HepG2 (cell line): ENCODE measurements at regions not wholly inside any gene's neighbourhood (a gene's known extent, or its start where the extent isn't known, plus 50 kb on each side); places are given as distances from the start of the nearest gene placed in this dataset.

Experiments
- ATAC-seq: fragments of 200-7000 bp; cut with Tn5 transposase; 3 replicates; pipeline ENCODE4 v1.9.1; 2020; ENCODE audit warnings: mild to moderate bottlenecking, moderate library complexity
- BruUV-seq: library from RNA; stranded (reverse); fragments of 400-500 nt; replicated peaks from 2 replicates; lab custom pipeline; 2021; lab: Mats Ljungman, UMichigan
- CTCF ChIA-PET: fragments of 300-600 bp; formaldehyde crosslinking; extraction: SDS; loops from one replicate; lab custom pipeline; 2021; ENCODE audit warnings: low total read pairs, inconsistent platforms, low intra/inter-chr PET ratio; lab: Yijun Ruan, JAX
- POLR2A ChIA-PET: fragments of 350-600 bp; sonication (Branson Sonifier 250); formaldehyde crosslinking; loops from one replicate; lab custom pipeline; 2020; ENCODE audit warnings: antibody characterized with exemption, inconsistent platforms; lab: Yijun Ruan, JAX
- DNase-seq: peaks from one replicate; pipeline ENCODE4 v3.0.0-alpha.2; 2015; ENCODE audit warnings: low spot score
- FAIRE-seq: peaks from 3 replicates; lab custom pipeline; 2011; peaks lifted over from hg19 to GRCh38; lab: Jason Lieb, UNC
- H2AFZ ChIP-seq: one replicate; pipeline ENCODE4 v1.6.1; 2011; ENCODE audit warnings: low read length, inconsistent platforms
- H3K27ac ChIP-seq: fragments of 300-600 bp; 3 replicates; pipeline ENCODE4 v1.8.0; 2011; ENCODE audit warnings: mixed run types, mild to moderate bottlenecking, mixed read lengths, low read length, inconsistent platforms; ENCODE audit not compliant: insufficient read depth; ENCODE audit errors: extremely low read length
- H3K27me3 ChIP-seq, 2 experiments: fragments of 200-600 bp in 1 of 2; 2 replicates in 1 of 2; 3 replicates in 1 of 2; pipeline versions ENCODE4 v1.6.0 to v1.8.0; 2011; ENCODE audit warnings: low read length in 2 of 2, mild to moderate bottlenecking in 2 of 2, moderate library complexity in 2 of 2, inconsistent platforms in 1 of 2; ENCODE audit not compliant: insufficient read depth in 2 of 2, control insufficient read depth in 1 of 2
- H3K36me3 ChIP-seq, 2 experiments: fragments of 200-600 bp in 1 of 2; replicated peaks in 1 of 2; 2 replicates in 1 of 2; 3 replicates in 1 of 2; pipeline versions ENCODE4 v1.5.1 to v1.8.0; 2011; ENCODE audit warnings: low read length in 2 of 2, inconsistent platforms in 1 of 2; ENCODE audit not compliant: insufficient read depth in 2 of 2, control insufficient read depth in 1 of 2
- H3K4me1 ChIP-seq: 2 replicates; pipeline ENCODE4 v1.5.1; 2012; ENCODE audit warnings: low read length, inconsistent platforms; ENCODE audit not compliant: insufficient read depth
- H3K4me2 ChIP-seq: 2 replicates; pipeline ENCODE4 v1.6.0; 2011; ENCODE audit warnings: low read depth, low read length, inconsistent platforms
- H3K4me3 ChIP-seq, 3 experiments: fragments of 200-600 bp in 1 of 3; sonication (generic), shearing (Covaris generic) in 1 of 3; replicated peaks in 1 of 3; 2 replicates each; pipeline ENCODE4 v1.5.1; 2011 to 2016; ENCODE audit warnings: low read length in 3 of 3, inconsistent platforms in 2 of 3, low read depth in 2 of 3, mild to moderate bottlenecking in 2 of 3, control low read depth in 1 of 3, mixed read lengths in 1 of 3; ENCODE audit not compliant: insufficient read depth in 1 of 3
- H3K79me2 ChIP-seq: one replicate; pipeline ENCODE4 v1.6.1; 2011; ENCODE audit warnings: low read length, inconsistent platforms; ENCODE audit not compliant: insufficient read depth
- H3K9ac ChIP-seq: 2 replicates; pipeline ENCODE4 v1.6.0; 2011; ENCODE audit warnings: mild to moderate bottlenecking, low read depth, low read length, inconsistent platforms; ENCODE audit not compliant: insufficient read depth
- H3K9me3 ChIP-seq: 2 replicates; pipeline ENCODE4 v1.5.1; 2012; ENCODE audit warnings: mild to moderate bottlenecking, low read length
- H4K20me1 ChIP-seq: 2 replicates; pipeline ENCODE4 v1.6.0; 2011; ENCODE audit warnings: inconsistent platforms, mild to moderate bottlenecking, low read length, moderate library complexity; ENCODE audit not compliant: insufficient read depth
- E2F2 ChIP-seq: sonication (generic); formaldehyde crosslinking; IDR thresholded peaks from 2 replicates; pipeline ENCODE4 v1.4.0; 2020; ENCODE audit warnings: missing genetic modification reagents, borderline replicate concordance
- FOXP1 ChIP-seq, 2 experiments: fragments of 450-650 bp in 1 of 2; IDR thresholded peaks; 2 replicates each; pipeline ENCODE4 v1.6.1; 2017 to 2018; ENCODE audit warnings: antibody characterized with exemption in 1 of 2
- GTF2F1 ChIP-seq: fragments of 150-350 bp; IDR thresholded peaks from 2 replicates; pipeline ENCODE4 v1.6.1; 2014; ENCODE audit warnings: low read length
- NR1H2 ChIP-seq: sonication (generic); formaldehyde crosslinking; IDR thresholded peaks from 2 replicates; pipeline ENCODE4 v1.8.1; 2022; ENCODE audit warnings: low read depth, missing genetic modification reagents, borderline replicate concordance
- POLR2AphosphoS2 ChIP-seq: IDR thresholded peaks from 2 replicates; pipeline ENCODE4 v1.6.1; 2011; ENCODE audit warnings: low read depth, low read length, improper control_type of control experiment
- RFX5 ChIP-seq: IDR thresholded peaks from 2 replicates; pipeline ENCODE4 v1.6.1; 2011; ENCODE audit warnings: low read depth, low read length, improper control_type of control experiment
- SRSF9 ChIP-seq: fragments of 200-400 bp; formaldehyde crosslinking; IDR thresholded peaks from 2 replicates; pipeline ENCODE4 v1.6.1; 2018; ENCODE audit warnings: borderline replicate concordance, mild to moderate bottlenecking, low read depth, low read length; ENCODE audit not compliant: insufficient read depth, poor library complexity, severe bottlenecking
- STAG1 ChIP-seq: sonication (generic); formaldehyde crosslinking; IDR thresholded peaks from 2 replicates; pipeline ENCODE4 v1.4.0; 2020; ENCODE audit warnings: missing genetic modification reagents
- TERF1 ChIP-seq: sonication (generic); formaldehyde crosslinking; IDR thresholded peaks from 2 replicates; pipeline ENCODE4 v1.8.0; 2022; ENCODE audit warnings: mild to moderate bottlenecking, missing genetic modification reagents, moderate library complexity
- ZBTB7B ChIP-seq: sonication (generic); formaldehyde crosslinking; IDR thresholded peaks from 2 replicates; pipeline ENCODE4 v1.4.0; 2020; ENCODE audit warnings: missing genetic modification reagents
- ZNF160 ChIP-seq: sonication (generic); formaldehyde crosslinking; IDR thresholded peaks from 2 replicates; pipeline ENCODE4 v1.8.0; 2022; ENCODE audit warnings: mild to moderate bottlenecking, inconsistent platforms, missing genetic modification reagents
- ZNF354B ChIP-seq: sonication (generic); formaldehyde crosslinking; IDR thresholded peaks from 2 replicates; pipeline ENCODE4 v1.8.0; 2022; ENCODE audit warnings: mild to moderate bottlenecking, missing genetic modification reagents
- whole genome bisulfite sequencing: methylation state at CpG from one replicate; pipeline ENCODE4 v1.1.6; 2017; ENCODE audit warnings: low lambda C conversion rate; 5-methylcytosine and 5-hydroxymethylcytosine counted together
- in situ Hi-C: cut with HindIII; loops from 2 replicates; pipeline ENCODE4 v1.10.0; 2017; ENCODE audit warnings: low pct_unique_long_range_greater_than_20kb; ENCODE audit not compliant: extremely low pct_ligation_motif_present
- intact Hi-C: fragments of 100-400 bp; cut with micrococcal nuclease; formaldehyde crosslinking; loops from one replicate; pipeline ENCODE4 v1.10.0; 2022; ENCODE audit not compliant: unreplicated experiment

- TF ChIP-seq POLR2AphosphoS2 (no peak), E2F2 (CRISPR knock-in tag) (no peak), ZBTB7B (CRISPR knock-in tag) (no peak), NR1H2 (no peak), ZNF160 (no peak), SRSF9 (no peak), ZNF354B (CRISPR knock-in tag) (no peak), FOXP1 (IDR thresholded peaks at IDR 0.05) (no peak), FOXP1 (CRISPR knock-in tag; IDR thresholded peaks at IDR 0.05) (no peak), TERF1 (CRISPR knock-in tag) (no peak), GTF2F1 (no peak)
Measured at GRCh38 chr1:164233149-164233548, 325.8 kb upstream of the PBX1 start (continued).

GRCh38 chr1:164240081-164240480 is 318.9 kb upstream of the PBX1 start:
- in situ Hi-C loops, result no loop called here
- ATAC-seq (no peak), DNase-seq (no peak), FAIRE-seq (no peak)
- Histone ChIP-seq H3K4me1 (no peaks in the 10 kb centered on the region), H3K9ac (no peak overlapping the region), H3K27ac (no peak overlapping the region), H3K36me3 (no peaks in the 10 kb centered on the region), H2AFZ (no peak overlapping the region), H3K9me3 (peaks cover 59% of the 10 kb centered on the region), H3K79me2 (no peaks in the 10 kb centered on the region), H3K27me3 (no peaks in the 10 kb centered on the region), H3K4me2 (no peak overlapping the region), H4K20me1 (no peaks in the 10 kb centered on the region), H3K4me3 (no peak overlapping the region)
- intact Hi-C loops, result loop anchor here (2.0 kb wide), 1 partner anchor 379 kb away; no protein-coding TSS in a partner anchor
- WGBS, result 3% methylated on average over 4 of the region's 4 CpGs
- ChIA-PET CTCF (no interaction called here), POLR2A (no interaction called here)
- no TSS peak for BruUV-seq
- TF ChIP-seq STAG1 (0 out of 2 replicates have a peak, but pooled peaks have one; percentile 7), RFX5 (no peak)
